Right lobe of liver (tissue), 6 donors: ENCODE measurements at regions not wholly inside any gene's neighbourhood (a gene's known extent, or its start where the extent isn't known, plus 50 kb on each side); places are given as distances from the start of the nearest gene placed in this dataset.
"Not testable (repeated sequence)": the region's sequence is repeated elsewhere in the genome, so short reads cannot be mapped to it uniquely, and the experiment has no call there.

ENCODE experiments used
- ATAC-seq, 4 donors: fragments of 200-7000 bp; cut with Tn5 transposase; one replicate each; pipeline ENCODE4 v1.9.1; 2020; ENCODE audit warnings: mild to moderate bottlenecking in 4 of 4, moderate library complexity in 4 of 4
- DNase-seq, 3 donors: peaks; one replicate each; pipeline ENCODE4 v3.0.0-alpha.2; 2020
- H3K27ac ChIP-seq, 3 donors: fragments of 200-600 bp; one replicate each; pipeline ENCODE4 v1.8.0; 2022
- H3K27me3 ChIP-seq, 2 donors: fragments of 200-600 bp; one replicate each; pipeline ENCODE4 v1.8.0; 2022
- H3K36me3 ChIP-seq, 4 donors: fragments of 200-600 bp; sonication (generic) in 1 of 4; one replicate each; pipeline versions ENCODE4 v1.5.1 to v1.8.0; 2017 to 2022; ENCODE audit warnings: control low read depth in 1 of 4
- H3K4me1 ChIP-seq, 4 donors: fragments of 200-600 bp; sonication (generic) in 1 of 4; one replicate each; pipeline versions ENCODE4 v1.5.1 to v1.8.0; 2017 to 2022; ENCODE audit warnings: control low read depth in 1 of 4
- H3K4me3 ChIP-seq, 3 donors: fragments of 200-600 bp; one replicate each; pipeline ENCODE4 v1.8.0; 2022
- H3K9me3 ChIP-seq, 4 donors: fragments of 200-600 bp; sonication (generic) in 1 of 4; one replicate each; pipeline versions ENCODE4 v1.5.1 to v1.8.0; 2017 to 2022; ENCODE audit warnings: control low read depth in 1 of 4
- CTCF ChIP-seq, 4 donors: fragments of 200-600 bp in 3 of 4; fragments of 450-650 bp in 1 of 4; IDR thresholded peaks; one replicate each; pipeline versions ENCODE4 v1.5.1 to v1.8.0; 2016 to 2022; ENCODE audit warnings: antibody characterized with exemption in 4 of 4, mild to moderate bottlenecking in 2 of 4
- POLR2A ChIP-seq: fragments of 450-650 bp; IDR thresholded peaks from one replicate; pipeline ENCODE4 v1.6.1; 2017; ENCODE audit warnings: antibody characterized with exemption, mild to moderate bottlenecking
- WGBS: methylation state at CpG from one replicate; pipeline ENCODE4 v1.1.6; 2018; ENCODE audit warnings: low coverage, low lambda C conversion rate; ENCODE audit not compliant: insufficient coverage; ENCODE audit errors: missing lambda C conversion rate; 5-methylcytosine and 5-hydroxymethylcytosine counted together
- intact Hi-C, 2 donors: fragments of 100-400 bp; cut with DNase I; formaldehyde crosslinking; loops; one replicate each; pipeline versions ENCODE4 v1.11.2 to v1.14.1; 2022
- donor health status: DM: no; HTN: yes; CAD: no.
- donor health status: DM: no; HTN: no; CAD: no.
- donor health status: DM: no; HTN: no; CAD: no.
- donor health status: DM: no; HTN: yes; CAD: no.
- donor health status: DM: no; HTN: yes; CAD: no.

DNA sequence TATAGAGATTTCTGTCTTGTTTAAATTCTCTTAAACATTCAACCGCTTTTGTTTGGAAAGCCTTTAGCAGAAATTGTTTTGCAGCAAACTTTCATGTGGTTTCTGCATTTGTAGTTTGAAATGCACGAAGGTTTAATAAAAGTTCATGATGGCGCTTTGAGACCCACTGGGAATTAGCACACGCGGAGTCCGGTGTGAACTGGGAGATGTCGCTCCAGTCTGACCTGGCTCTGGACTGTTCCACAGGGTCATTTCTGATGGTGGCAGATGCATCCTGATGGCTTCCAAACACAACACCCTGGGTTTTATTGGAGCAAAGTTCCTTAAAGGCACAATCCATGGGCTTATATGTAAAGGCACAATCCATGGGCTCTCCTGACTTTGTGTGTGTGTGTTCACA, 78.1 kb upstream of the MTHFD1L start:
- no peak overlapping the region for H3K27ac ChIP-seq
- WGBS, result 96% methylated on average over 7 of the region's 7 CpGs

GRCh38 chr6:150788089-150788488, 77.4 kb upstream of the MTHFD1L start:
- Histone ChIP-seq H3K9me3 (no peaks in the 10 kb centered on the region), H3K36me3 (no peaks in the 10 kb centered on the region), H3K27ac (no peak overlapping the region), H3K4me1 (no peaks in the 10 kb centered on the region), H3K27me3 (no peaks in the 10 kb centered on the region), H3K4me3 (no peak overlapping the region)
- intact Hi-C loops, result no loop called here
- DNase-seq (no peak), ATAC-seq (no peak)
- no peak for TF ChIP-seq POLR2A
- no peak for TF ChIP-seq CTCF (IDR thresholded peaks at IDR 0.05)
- 72% methylated on average over 6 of the region's 6 CpGs for WGBS

More for the DNA sequence above, 78.1 kb upstream of the MTHFD1L start:
- intact Hi-C loops, result no loop called here
- TF ChIP-seq CTCF (IDR thresholded peaks at IDR 0.05) (no peak), POLR2A (no peak)
- no peak overlapping the region for H3K4me3 ChIP-seq
- H3K9me3 ChIP-seq, result no peaks in the 10 kb centered on the region
- no peaks in the 10 kb centered on the region for H3K36me3 ChIP-seq
- no peaks in the 10 kb centered on the region for H3K4me1 ChIP-seq
- H3K27me3 ChIP-seq, result no peaks in the 10 kb centered on the region
- no peak for DNase-seq
- no peak for ATAC-seq

GRCh38 chr6:150789906-150790305, 75.6 kb upstream of the MTHFD1L start:
- H3K4me3 ChIP-seq, H3K4me1 ChIP-seq, DNase-seq, intact Hi-C loops, H3K9me3 ChIP-seq, H3K27ac ChIP-seq, H3K36me3 ChIP-seq, ATAC-seq, H3K27me3 ChIP-seq: not testable (repeated sequence)
- WGBS, result 66% methylated on average over 5 of the region's 6 CpGs

GRCh38 chr6:150791717-150792116, 73.8 kb upstream of the MTHFD1L start:
- DNase-seq, result no peak
- H3K4me1 ChIP-seq, result no peaks in the 10 kb centered on the region
- intact Hi-C loops, result no loop called here
- H3K4me3 ChIP-seq, result no peak overlapping the region
- TF ChIP-seq POLR2A, result no peak
- TF ChIP-seq CTCF (IDR thresholded peaks at IDR 0.05), result no peak
- ATAC-seq, result no peak
- H3K9me3 ChIP-seq, result no peaks in the 10 kb centered on the region
- H3K36me3 ChIP-seq, result no peaks in the 10 kb centered on the region
- H3K27ac ChIP-seq, result no peak overlapping the region
- 55% methylated on average over 1 of the region's 1 CpG for WGBS
- no peaks in the 10 kb centered on the region for H3K27me3 ChIP-seq

GRCh38 chr6:150797949-150798348, 67.6 kb upstream of the MTHFD1L start:
- Histone ChIP-seq H3K9me3 (no peaks in the 10 kb centered on the region), H3K36me3 (peaks cover 0 to 4% (median 0%) of the 10 kb centered on the region in 4 donors), H3K4me1 (no peaks in the 10 kb centered on the region), H3K27ac (no peak overlapping the region), H3K4me3 (no peak overlapping the region), H3K27me3 (no peaks in the 10 kb centered on the region)
- no peak for DNase-seq
- intact Hi-C loops, result no loop called here
- no peak for ATAC-seq
- no peak for TF ChIP-seq POLR2A
- 91% methylated on average over 1 of the region's 1 CpG for WGBS

DNA sequence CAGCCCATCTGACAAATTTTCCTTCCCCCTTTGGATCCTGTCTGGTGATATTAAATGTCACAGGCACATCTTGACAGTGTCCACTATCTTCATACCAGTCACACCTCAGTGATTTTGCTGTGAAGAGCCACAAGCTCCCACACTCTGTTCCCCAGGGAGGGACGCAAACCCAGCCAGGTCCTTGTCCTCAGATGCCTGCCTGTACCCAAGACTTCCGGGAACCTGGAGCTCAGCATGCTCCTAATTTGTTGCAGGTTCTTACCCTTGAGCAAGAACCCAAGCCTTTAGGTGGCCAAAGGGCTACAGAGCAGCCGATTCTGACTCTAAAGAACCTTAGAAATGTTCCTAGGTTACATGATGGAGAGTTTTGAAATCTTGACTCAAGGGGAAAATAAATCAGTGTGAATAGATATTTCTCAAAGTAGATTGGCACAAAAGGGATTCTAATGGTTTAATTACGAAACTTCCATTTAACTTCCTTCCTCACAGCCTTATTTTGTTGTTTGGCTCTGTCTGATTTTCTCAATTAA, 66.2 kb upstream of the MTHFD1L start:
- ATAC-seq (no peak), DNase-seq (no peak)
- WGBS, result 80% methylated on average over 4 of the region's 4 CpGs
- intact Hi-C loops, result no loop called here
- TF ChIP-seq CTCF (IDR thresholded peaks at IDR 0.05) (no peak), POLR2A (no peak)
- Histone ChIP-seq H3K27me3 (no peaks in the 10 kb centered on the region), H3K36me3 (peaks cover 0 to 4% (median 0%) of the 10 kb centered on the region in 4 donors), H3K27ac (no peak overlapping the region), H3K4me1 (no peaks in the 10 kb centered on the region), H3K9me3 (no peaks in the 10 kb centered on the region), H3K4me3 (no peak overlapping the region)
